Adrenal gland (tissue), 5 donors: ENCODE measurements at regions not wholly inside any gene's neighbourhood (a gene's known extent, or its start where the extent isn't known, plus 50 kb on each side); places are given as distances from the start of the nearest gene placed in this dataset.

Experiments
- CTCF ChIP-seq, 6 experiments: fragments of 450-650 bp in 4 of 6; fragments of 200-600 bp in 2 of 6; sonication (generic) in 1 of 6; IDR thresholded peaks; 1 replicate in 5 of 6; 2 replicates in 1 of 6; pipeline versions ENCODE4 v1.5.1 to v1.8.0; 2016 to 2021; ENCODE audit warnings: antibody characterized with exemption in 6 of 6, mild to moderate bottlenecking in 2 of 6, moderate library complexity in 1 of 6
- POLR2A ChIP-seq, 2 donors: fragments of 450-650 bp; IDR thresholded peaks; one replicate each; pipeline ENCODE4 v1.6.1; 2017; ENCODE audit warnings: antibody characterized with exemption in 2 of 2, mild to moderate bottlenecking in 2 of 2, moderate library complexity in 1 of 2
- donor health status: DM: no; HTN: no; CAD: no.

DNA sequence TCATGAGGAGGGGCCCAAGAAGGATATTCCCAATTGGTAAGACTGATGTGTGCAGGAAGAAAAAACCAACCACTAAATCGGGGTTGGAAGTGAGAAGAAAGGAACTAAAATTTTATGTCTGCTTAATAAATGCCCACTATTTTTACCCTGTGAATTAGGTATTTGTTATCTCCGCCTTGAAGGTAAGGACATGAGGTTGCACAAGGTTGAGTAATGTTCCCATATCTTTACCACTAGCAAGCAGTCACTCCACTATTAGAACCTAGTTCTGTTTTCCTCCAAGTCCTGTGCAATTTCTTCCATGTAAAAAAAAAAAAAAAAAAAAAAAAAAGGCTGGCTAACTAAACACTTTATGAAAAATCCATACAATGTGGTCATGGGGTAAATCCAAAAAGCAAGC, 318.5 kb upstream of the SLCO3A1 start:
- TF ChIP-seq CTCF (IDR thresholded peaks at IDR 0.05) = no peak
- TF ChIP-seq POLR2A (IDR thresholded peaks at IDR 0.05) = no peak
